Transverse colon (tissue), 4 donors: ENCODE measurements at regions not wholly inside any gene's neighbourhood (a gene's known extent, or its start where the extent isn't known, plus 50 kb on each side); places are given as distances from the start of the nearest gene placed in this dataset.

Experiments used
- DNase-seq: peaks from one replicate; pipeline ENCODE4 v3.0.0-alpha.2; 2019
- H3K27ac ChIP-seq, 4 donors: fragments of 200-600 bp; sonication (generic); 2 replicates each; pipeline ENCODE4 v1.5.1; 2016 to 2018; ENCODE audit warnings: inconsistent platforms in 4 of 4
- H3K27me3 ChIP-seq: fragments of 200-600 bp; sonication (generic); 2 replicates; pipeline ENCODE4 v1.5.1; 2017; ENCODE audit warnings: inconsistent platforms
- H3K36me3 ChIP-seq, 4 donors: fragments of 200-600 bp; sonication (generic); 2 replicates each; pipeline ENCODE4 v1.5.1; 2017 to 2019; ENCODE audit warnings: inconsistent platforms in 4 of 4
- H3K4me1 ChIP-seq, 4 donors: fragments of 200-600 bp; sonication (generic); 2 replicates each; pipeline ENCODE4 v1.5.1; 2017 to 2020; ENCODE audit warnings: inconsistent platforms in 4 of 4
- H3K4me3 ChIP-seq, 4 donors: fragments of 200-600 bp; sonication (generic); 1 replicate in 1 of 4; 2 replicates in 3 of 4; pipeline versions ENCODE4 v1.5.1 to v1.6.1; 2017 to 2019; ENCODE audit warnings: inconsistent platforms in 4 of 4
- H3K9me3 ChIP-seq, 2 donors: fragments of 200-600 bp; sonication (generic); 2 replicates each; pipeline ENCODE4 v1.5.1; 2017 to 2019; ENCODE audit warnings: inconsistent platforms in 2 of 2
- CTCF ChIP-seq, 5 experiments: fragments of 200-600 bp in 3 of 5; fragments of 450-650 bp in 2 of 5; sonication (generic) in 3 of 5; IDR thresholded peaks; 1 replicate in 2 of 5; 2 replicates in 3 of 5; pipeline ENCODE4 v1.5.1; 2016 to 2017; ENCODE audit warnings: antibody characterized with exemption in 5 of 5, inconsistent platforms in 3 of 5, mild to moderate bottlenecking in 2 of 5, moderate library complexity in 1 of 5
- EP300 ChIP-seq: sonication (generic); formaldehyde crosslinking; IDR thresholded peaks from one replicate; pipeline ENCODE4 v1.6.1; 2017; ENCODE audit warnings: antibody characterized with exemption, low read depth
- POLR2A ChIP-seq: fragments of 450-650 bp; IDR thresholded peaks from one replicate; pipeline ENCODE4 v1.6.1; 2016; ENCODE audit warnings: antibody characterized with exemption, mild to moderate bottlenecking, moderate library complexity
- POLR2AphosphoS5 ChIP-seq, 3 donors: sonication (generic); formaldehyde crosslinking; IDR thresholded peaks; one replicate each; pipeline ENCODE4 v1.6.1; 2016; ENCODE audit warnings: antibody characterized with exemption in 3 of 3
- WGBS, 2 donors: methylation state at CpG; one replicate each; pipeline ENCODE4 v1.1.5; 2018; ENCODE audit warnings: low coverage in 1 of 2; 5-methylcytosine and 5-hydroxymethylcytosine counted together
- in situ Hi-C, 4 donors: fragments of 200-750 bp; cut with MboI; loops; one replicate each; pipeline versions ENCODE4 v1.15.0 to v1.15.1; 2017; ENCODE audit warnings: low sequenced_read_pairs in 3 of 4, low pct_ligation_motif_present in 1 of 4, low pct_unique_long_range_greater_than_20kb in 1 of 4
- intact Hi-C: fragments of 100-400 bp; cut with DNase I; formaldehyde crosslinking; loops from one replicate; pipeline ENCODE4 v1.15.1; 2023; ENCODE audit warnings: low total_unique reads

GRCh38 chr3:124569761-124570160 lies 160.5 kb upstream of the UMPS start:
- Histone ChIP-seq H3K27ac (no peak overlapping the region), H3K9me3 (no peaks in the 10 kb centered on the region), H3K4me1 (no peaks in the 10 kb centered on the region), H3K27me3 (no peaks in the 10 kb centered on the region), H3K36me3 (no peaks in the 10 kb centered on the region), H3K4me3 (no peak overlapping the region)
- in situ Hi-C loops (loop anchor here (5.0 to 25.0 kb wide), 4 partner anchors 113 to 343 kb away; no protein-coding TSS in a partner anchor), intact Hi-C loops (loop anchor here (10.0 kb wide), 1 partner anchor 335 kb away; no protein-coding TSS in a partner anchor)
- DNase-seq = no peak
- 93% methylated on average over 1 of the region's 1 CpG; no CpG with 5 or more reads in 1 of the 2 donors for WGBS, 2 donors
- TF ChIP-seq POLR2AphosphoS5 (IDR thresholded peaks at IDR 0.05) = no peak
- TF ChIP-seq EP300 = no peak
- no peak for TF ChIP-seq CTCF (IDR thresholded peaks at IDR 0.05)
- TF ChIP-seq POLR2A = no peak

GRCh38 chr3:124570232-124570631 lies 160.0 kb upstream of the UMPS start:
- in situ Hi-C loops = loop anchor here (5.0 to 25.0 kb wide), 4 partner anchors 112 to 342 kb away; no protein-coding TSS in a partner anchor
- no peaks in the 10 kb centered on the region for H3K36me3 ChIP-seq
- H3K4me1 ChIP-seq = no peaks in the 10 kb centered on the region
- TF ChIP-seq POLR2AphosphoS5 (IDR thresholded peaks at IDR 0.05) (no peak), POLR2A (no peak), EP300 (no peak), CTCF (IDR thresholded peaks at IDR 0.05) (no peak)
- no peak overlapping the region for H3K27ac ChIP-seq
- no peaks in the 10 kb centered on the region for H3K9me3 ChIP-seq
- no peak for DNase-seq
- 61 to 86% methylated on average over 1 to 2 of the region's 2 CpGs for whole genome bisulfite sequencing, 2 donors
- H3K4me3 ChIP-seq = no peak overlapping the region
- intact Hi-C loops = no loop called here
- no peaks in the 10 kb centered on the region for H3K27me3 ChIP-seq

DNA sequence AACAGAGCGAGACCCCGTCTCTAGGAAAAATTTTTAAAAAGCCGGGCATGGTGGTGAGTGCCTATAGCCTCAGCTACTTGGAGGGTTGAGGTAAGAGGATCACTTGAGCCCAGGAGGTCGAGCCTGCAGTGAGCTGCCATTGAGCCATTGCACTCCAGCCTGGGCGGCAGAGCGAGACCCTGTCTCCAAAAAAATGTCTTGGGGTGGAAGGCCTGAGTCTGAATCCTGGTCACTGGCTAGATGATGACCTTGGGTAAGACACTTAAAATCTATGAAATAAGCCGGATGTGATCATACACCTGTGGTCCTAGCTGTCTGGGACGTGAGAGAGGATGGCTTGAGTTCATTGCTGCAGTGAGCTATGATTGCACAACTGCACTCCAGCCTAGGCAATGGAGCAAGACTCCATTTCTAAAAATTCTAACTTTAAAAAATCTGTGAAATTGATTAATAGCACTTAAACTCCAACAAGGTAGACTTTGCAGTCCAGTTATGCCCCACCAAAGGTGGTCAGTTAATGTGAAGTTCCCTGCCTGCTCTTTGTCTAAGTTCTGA lies 157.3 kb upstream of the UMPS start:
- no peak for DNase-seq
- Histone ChIP-seq H3K27ac (no peak overlapping the region), H3K4me1 (no peaks in the 10 kb centered on the region), H3K27me3 (no peaks in the 10 kb centered on the region), H3K36me3 (no peaks in the 10 kb centered on the region), H3K4me3 (no peak overlapping the region), H3K9me3 (no peaks in the 10 kb centered on the region)
- TF ChIP-seq EP300 (no peak), POLR2AphosphoS5 (IDR thresholded peaks at IDR 0.05) (no peak), CTCF (IDR thresholded peaks at IDR 0.05) (no peak), POLR2A (no peak)
- intact Hi-C loops (no loop called here), in situ Hi-C loops (loop anchor here (5.0 to 25.0 kb wide), 4 partner anchors 109 to 339 kb away; no protein-coding TSS in a partner anchor)
- whole genome bisulfite sequencing, 2 donors = 93% methylated on average over 8 of the region's 8 CpGs; no CpG with 5 or more reads in 1 of the 2 donors

- Histone ChIP-seq H3K4me1 (no peaks in the 10 kb centered on the region), H3K27ac (no peak overlapping the region), H3K36me3 (no peaks in the 10 kb centered on the region), H3K4me3 (no peak overlapping the region), H3K9me3 (no peaks in the 10 kb centered on the region), H3K27me3 (no peaks in the 10 kb centered on the region)
- TF ChIP-seq CTCF (IDR thresholded peaks at IDR 0.05) = no peak
- no peak for TF ChIP-seq POLR2A
- TF ChIP-seq EP300 = no peak
- TF ChIP-seq POLR2AphosphoS5 (IDR thresholded peaks at IDR 0.05) = no peak
- intact Hi-C loops = no loop called here
- 70% methylated on average over 2 of the region's 2 CpGs; no CpG with 5 or more reads in 1 of the 2 donors for WGBS, 2 donors
- in situ Hi-C loops = loop anchor here (5.0 to 25.0 kb wide), 4 partner anchors 108 to 338 kb away; no protein-coding TSS in a partner anchor
- DNase-seq = no peak
These were observed 156.2 kb upstream of the UMPS start for GRCh38 chr3:124574012-124574411.
